ENCODE measurements at regions not wholly inside any gene's neighbourhood (a gene's known extent, or its start where the extent isn't known, plus 50 kb on each side); places are given as distances from the start of the nearest gene placed in this dataset.

- no peak overlapping the region for H3K27ac ChIP-seq
- peaks cover 0 to 31% (median 17%) of the 10 kb centered on the region in 9 donors for H3K4me1 ChIP-seq
- intact Hi-C loops (cut with DNase I): loop anchor here in 4 of 10 donors (5.0 to 10.0 kb wide), 5 partner anchors 243 to 553 kb away; partner anchors contain the start of gene OSR1 (in 2 of the 4)
- no peaks in the 10 kb centered on the region for H3K9me3 ChIP-seq
- no peaks in the 10 kb centered on the region for H3K27me3 ChIP-seq
- H3K36me3 ChIP-seq: no peaks in the 10 kb centered on the region
- WGBS, 2 donors: 7 to 15% methylated on average over 4 of the region's 4 CpGs
- H3K4me3 ChIP-seq: no peak overlapping the region
- ATAC-seq (peak in 5 of 8 donors; percentile 58 to 68 (median 66)), DNase-seq (peak; percentile 29 to 81)
- TF ChIP-seq, protein P1, sequence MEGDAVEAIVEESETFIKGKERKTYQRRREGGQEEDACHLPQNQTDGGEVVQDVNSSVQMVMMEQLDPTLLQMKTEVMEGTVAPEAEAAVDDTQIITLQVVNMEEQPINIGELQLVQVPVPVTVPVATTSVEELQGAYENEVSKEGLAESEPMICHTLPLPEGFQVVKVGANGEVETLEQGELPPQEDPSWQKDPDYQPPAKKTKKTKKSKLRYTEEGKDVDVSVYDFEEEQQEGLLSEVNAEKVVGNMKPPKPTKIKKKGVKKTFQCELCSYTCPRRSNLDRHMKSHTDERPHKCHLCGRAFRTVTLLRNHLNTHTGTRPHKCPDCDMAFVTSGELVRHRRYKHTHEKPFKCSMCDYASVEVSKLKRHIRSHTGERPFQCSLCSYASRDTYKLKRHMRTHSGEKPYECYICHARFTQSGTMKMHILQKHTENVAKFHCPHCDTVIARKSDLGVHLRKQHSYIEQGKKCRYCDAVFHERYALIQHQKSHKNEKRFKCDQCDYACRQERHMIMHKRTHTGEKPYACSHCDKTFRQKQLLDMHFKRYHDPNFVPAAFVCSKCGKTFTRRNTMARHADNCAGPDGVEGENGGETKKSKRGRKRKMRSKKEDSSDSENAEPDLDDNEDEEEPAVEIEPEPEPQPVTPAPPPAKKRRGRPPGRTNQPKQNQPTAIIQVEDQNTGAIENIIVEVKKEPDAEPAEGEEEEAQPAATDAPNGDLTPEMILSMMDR (IDR thresholded peaks at IDR 0.05): peak in 8 of 9 donors; percentile 7 to 59 (median 34)
Observed at GRCh38 chr2:18987592-18988073, 370.8 kb downstream of the OSR1 start.

GRCh38 chr2:18987016-18987415 lies 371.4 kb downstream of the OSR1 start:
- Histone ChIP-seq H3K4me1 (peaks cover 0 to 28% (median 15%) of the 10 kb centered on the region in 9 donors), H3K36me3 (no peaks in the 10 kb centered on the region), H3K4me3 (no peak overlapping the region), H3K9me3 (no peaks in the 10 kb centered on the region), H3K27me3 (no peaks in the 10 kb centered on the region), H3K27ac (no peak overlapping the region)
- intact Hi-C loops (cut with DNase I): loop anchor here in 4 of 10 donors (5.0 to 10.0 kb wide), 5 partner anchors 242 to 552 kb away; partner anchors contain the start of gene OSR1 (in 2 of the 4)
- TF ChIP-seq, protein P1 (IDR thresholded peaks at IDR 0.05): no peak
- WGBS, 2 donors: 93 to 96% methylated on average over 4 of the region's 4 CpGs
- no peak for ATAC-seq
- no peak for DNase-seq

DNA sequence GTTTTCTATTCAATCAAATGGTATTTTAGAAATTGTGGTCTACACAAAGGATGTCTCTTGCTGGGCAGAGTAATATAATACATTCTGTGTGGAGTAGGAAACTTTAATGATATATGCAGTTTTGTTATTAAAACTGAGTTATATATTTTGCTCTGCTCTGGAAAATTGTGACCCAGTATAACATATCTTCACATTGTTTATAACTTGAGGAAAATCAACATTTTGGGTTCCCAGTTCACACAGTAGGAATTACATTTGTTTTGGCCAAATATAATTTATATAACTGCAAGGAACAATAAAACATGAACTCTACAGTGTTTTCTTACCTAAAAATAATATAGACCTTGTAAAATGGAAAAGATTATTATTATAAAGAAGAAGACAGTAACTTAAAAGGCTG lies 372.4 kb downstream of the OSR1 start:
- TF ChIP-seq, protein P1 (IDR thresholded peaks at IDR 0.05): no peak
- Histone ChIP-seq H3K27ac (no peak overlapping the region), H3K36me3 (no peaks in the 10 kb centered on the region), H3K9me3 (no peaks in the 10 kb centered on the region), H3K4me1 (peaks cover 0 to 18% (median 7%) of the 10 kb centered on the region in 9 donors), H3K27me3 (no peaks in the 10 kb centered on the region), H3K4me3 (no peak overlapping the region)
- intact Hi-C loops (cut with DNase I): loop anchor here in 4 of 10 donors (5.0 to 10.0 kb wide), 5 partner anchors 241 to 551 kb away; partner anchors contain the start of gene OSR1 (in 2 of the 4)
- DNase-seq (no peak), ATAC-seq (no peak)

GRCh38 chr2:18980786-18981430 lies 377.5 kb downstream of the OSR1 start:
- TF ChIP-seq, protein P1 (IDR thresholded peaks at IDR 0.05): no peak
- peaks cover 0 to 29% (median 15%) of the 10 kb centered on the region in 9 donors for H3K4me1 ChIP-seq
- intact Hi-C loops (cut with DNase I): loop anchor here in 4 of 10 donors (5.0 to 10.0 kb wide), 5 partner anchors 236 to 546 kb away; partner anchors contain the start of gene OSR1 (in 2 of the 4)
- no peak for DNase-seq
- no peaks in the 10 kb centered on the region for H3K36me3 ChIP-seq
- no peak overlapping the region for H3K27ac ChIP-seq
- peak in 2 of 8 donors; percentile 26 to 63 for ATAC-seq
- H3K4me3 ChIP-seq: no peak overlapping the region
- 49 to 57% methylated on average over 6 of the region's 6 CpGs for WGBS, 2 donors
- H3K9me3 ChIP-seq: no peaks in the 10 kb centered on the region
- H3K27me3 ChIP-seq: no peaks in the 10 kb centered on the region

Data from heart right ventricle (tissue), 16 donors.